ENCODE measurements at regions not wholly inside any gene's neighbourhood (a gene's known extent, or its start where the extent isn't known, plus 50 kb on each side); places are given as distances from the start of the nearest gene placed in this dataset.
"Not testable (repeated sequence)": the region's sequence is repeated elsewhere in the genome, so short reads cannot be mapped to it uniquely, and the experiment has no call there.

DNA sequence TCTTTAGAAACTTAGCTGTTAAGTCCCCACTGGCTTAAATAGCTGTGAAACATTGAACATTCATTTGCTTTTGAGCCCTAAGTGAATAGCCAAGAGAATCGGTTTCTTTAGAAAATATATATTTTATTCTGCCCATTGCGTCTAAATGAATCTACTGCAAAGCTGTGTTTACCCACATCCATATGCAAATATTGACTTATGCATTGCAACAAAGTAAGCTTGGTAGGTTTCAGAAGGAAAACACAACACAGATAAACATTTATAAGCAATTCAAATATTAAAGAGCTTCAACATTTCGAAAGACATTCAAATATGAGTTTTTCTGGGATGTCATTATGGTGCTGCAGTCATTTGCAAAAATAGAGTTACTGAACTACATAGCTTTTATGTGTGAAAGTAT, 257.3 kb downstream of the SH2D4B start:
- H3K27ac ChIP-seq (replicated peaks in 1 of 4): no peak overlapping the region
- DNase-seq (ENCODE audit: extremely low spot score): no peak
- no peaks in the 10 kb centered on the region for H3K27me3 ChIP-seq
- no peaks in the 10 kb centered on the region for H3K36me3 ChIP-seq
- intact Hi-C loops (cut with DNase I): no loop called here
- TF ChIP-seq CTCF (IDR thresholded peaks at IDR 0.05) (no peak), POLR2A (IDR thresholded peaks at IDR 0.05; ENCODE audit: low read depth) (no peak), POLR2AphosphoS5 (IDR thresholded peaks at IDR 0.05) (no peak), EP300 (IDR thresholded peaks at IDR 0.05) (no peak)
- no peak overlapping the region for H3K4me3 ChIP-seq
- WGBS: 87% methylated on average over 3 of the region's 3 CpGs
- H3K4me1 ChIP-seq: no peaks in the 10 kb centered on the region
- H3K9me3 ChIP-seq: no peaks in the 10 kb centered on the region

GRCh38 chr10:80805343-80806020, 267.8 kb downstream of the SH2D4B start:
- no peak overlapping the region for H3K27ac ChIP-seq (replicated peaks in 1 of 4)
- peaks cover 0 to 14% (median 3%) of the 10 kb centered on the region in 4 donors for H3K9me3 ChIP-seq
- WGBS: 62% methylated on average over 2 of the region's 2 CpGs
- intact Hi-C loops (cut with DNase I): no loop called here
- no peak for DNase-seq (ENCODE audit: extremely low spot score)
- no peaks in the 10 kb centered on the region for H3K36me3 ChIP-seq
- no peak for TF ChIP-seq EP300 (IDR thresholded peaks at IDR 0.05)
- no peak for TF ChIP-seq POLR2AphosphoS5 (IDR thresholded peaks at IDR 0.05)
- no peak for TF ChIP-seq POLR2A (IDR thresholded peaks at IDR 0.05; ENCODE audit: low read depth)
- no peak for TF ChIP-seq CTCF (IDR thresholded peaks at IDR 0.05)
- no peaks in the 10 kb centered on the region for H3K27me3 ChIP-seq
- H3K4me3 ChIP-seq: no peak overlapping the region
- H3K4me1 ChIP-seq: no peaks in the 10 kb centered on the region

DNA sequence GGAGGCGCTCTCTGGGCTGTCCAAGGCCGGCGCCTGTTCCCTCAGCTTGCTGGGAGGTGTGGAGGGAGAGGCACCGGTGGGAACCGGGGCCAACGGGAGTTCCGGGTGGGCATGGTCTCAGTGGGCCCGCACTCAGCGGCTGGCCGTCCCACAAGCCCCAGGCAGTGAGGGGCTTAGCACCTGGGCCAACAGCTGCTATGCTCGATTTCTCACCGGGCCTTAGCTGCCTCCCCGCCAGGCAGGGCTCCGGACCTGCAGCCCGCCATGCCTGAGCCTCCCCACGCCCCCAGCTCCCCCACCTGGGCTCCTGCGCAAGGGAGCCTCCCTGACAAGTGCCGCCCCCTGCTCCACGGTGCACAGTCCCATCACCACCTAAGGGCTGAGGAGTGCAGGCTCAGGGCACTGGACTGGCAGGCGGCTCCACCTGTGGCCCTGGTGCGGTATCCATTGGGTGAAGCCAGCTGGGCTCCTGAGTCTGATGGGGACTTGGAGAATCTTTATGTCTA, 276.5 kb downstream of the SH2D4B start:
- no peaks in the 10 kb centered on the region for H3K27me3 ChIP-seq
- H3K9me3 ChIP-seq: peaks cover 0 to 5% (median 0%) of the 10 kb centered on the region in 4 donors
- intact Hi-C loops (cut with DNase I): no loop called here
- no peaks in the 10 kb centered on the region for H3K36me3 ChIP-seq
- H3K4me3 ChIP-seq: no peak overlapping the region
- no peak overlapping the region for H3K27ac ChIP-seq (replicated peaks in 1 of 4)
- no peaks in the 10 kb centered on the region for H3K4me1 ChIP-seq
- whole genome bisulfite sequencing: 98% methylated on average over 19 of the region's 21 CpGs
- TF ChIP-seq EP300 (IDR thresholded peaks at IDR 0.05): no peak
- TF ChIP-seq POLR2A (IDR thresholded peaks at IDR 0.05; ENCODE audit: low read depth): no peak
- no peak for TF ChIP-seq POLR2AphosphoS5 (IDR thresholded peaks at IDR 0.05)
- no peak for TF ChIP-seq CTCF (IDR thresholded peaks at IDR 0.05)
- no peak for DNase-seq (ENCODE audit: extremely low spot score)

GRCh38 chr10:80829151-80829550, 291.4 kb downstream of the SH2D4B start:
- Histone ChIP-seq H3K4me3 (no peak overlapping the region), H3K36me3 (no peaks in the 10 kb centered on the region), H3K27ac (replicated peaks in 1 of 4) (no peak overlapping the region), H3K4me1 (no peaks in the 10 kb centered on the region), H3K9me3 (peaks cover 0 to 29% (median 13%) of the 10 kb centered on the region in 4 donors), H3K27me3 (no peaks in the 10 kb centered on the region)
- TF ChIP-seq EP300 (IDR thresholded peaks at IDR 0.05) (no peak), CTCF (IDR thresholded peaks at IDR 0.05) (no peak), POLR2AphosphoS5 (IDR thresholded peaks at IDR 0.05) (no peak), POLR2A (IDR thresholded peaks at IDR 0.05; ENCODE audit: low read depth) (no peak)
- intact Hi-C loops (cut with DNase I): no loop called here
- WGBS: 95% methylated on average over 1 of the region's 1 CpG
- no peak for DNase-seq (ENCODE audit: extremely low spot score)

DNA sequence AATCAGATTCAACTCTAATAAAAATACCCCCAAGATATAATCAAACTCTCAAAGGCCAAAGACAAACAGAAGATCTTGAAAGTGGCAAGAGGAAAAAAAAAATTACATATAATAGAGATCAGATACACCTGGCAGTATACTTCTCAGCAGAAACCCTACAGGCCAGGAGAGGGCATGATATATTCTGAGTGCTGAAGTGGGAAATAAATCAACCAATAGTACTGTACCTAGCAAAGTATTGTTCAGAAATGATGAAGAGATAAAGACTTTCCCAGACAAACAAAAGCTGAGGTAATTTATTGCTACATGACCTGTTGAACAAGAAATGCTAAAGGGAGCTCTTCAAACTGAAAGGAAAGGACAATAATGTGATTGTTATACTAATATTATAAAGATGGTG, 291.9 kb downstream of the SH2D4B start:
- no peaks in the 10 kb centered on the region for H3K4me1 ChIP-seq
- TF ChIP-seq POLR2AphosphoS5 (IDR thresholded peaks at IDR 0.05): no peak
- no peak for TF ChIP-seq EP300 (IDR thresholded peaks at IDR 0.05)
- no peak for TF ChIP-seq CTCF (IDR thresholded peaks at IDR 0.05)
- TF ChIP-seq POLR2A (IDR thresholded peaks at IDR 0.05; ENCODE audit: low read depth): no peak
- no peak overlapping the region for H3K27ac ChIP-seq (replicated peaks in 1 of 4)
- H3K9me3 ChIP-seq: peaks cover 0 to 33% (median 13%) of the 10 kb centered on the region in 4 donors
- DNase-seq (ENCODE audit: extremely low spot score): no peak
- no peak overlapping the region for H3K4me3 ChIP-seq
- intact Hi-C loops (cut with DNase I): no loop called here
- H3K27me3 ChIP-seq: no peaks in the 10 kb centered on the region
- H3K36me3 ChIP-seq: no peaks in the 10 kb centered on the region

GRCh38 chr10:80832693-80833092, 295.0 kb downstream of the SH2D4B start:
- H3K27ac ChIP-seq (replicated peaks in 1 of 4); H3K36me3 ChIP-seq; H3K4me1 ChIP-seq; H3K27me3 ChIP-seq; H3K4me3 ChIP-seq; DNase-seq (ENCODE audit: extremely low spot score); intact Hi-C loops (cut with DNase I): not testable (repeated sequence)
- WGBS: 86% methylated on average over 1 of the region's 1 CpG
- peaks cover 0 to 36% (median 16%) of the 10 kb centered on the region in 4 donors for H3K9me3 ChIP-seq

Data from esophagus muscularis mucosa (tissue), 4 donors.